OCI-LY7 (cell line): ENCODE measurements at regions not wholly inside any gene's neighbourhood (a gene's known extent, or its start where the extent isn't known, plus 50 kb on each side); places are given as distances from the start of the nearest gene placed in this dataset.

Experiments used
- CTCF ChIP-seq: fragments of 200-600 bp; sonication (generic); conservative IDR thresholded peaks from 2 replicates; pipeline ENCODE4 v1.5.1; 2014; ENCODE audit warnings: mild to moderate bottlenecking, antibody characterized with exemption, low read length, moderate library complexity, mixed read lengths
- EZH2phosphoT487 ChIP-seq: fragments of 200-600 bp; sonication (generic); IDR thresholded peaks from 2 replicates; pipeline ENCODE4 v1.6.1; 2018; ENCODE audit warnings: low read depth, borderline replicate concordance, mild to moderate bottlenecking, mixed run types, antibody characterized with exemption, low read length, moderate library complexity, mixed read lengths

GRCh38 chr22:49483281-49483870 is 344.3 kb downstream of the BRD1 start:
- no peak for TF ChIP-seq CTCF
- TF ChIP-seq EZH2phosphoT487, result no peak
